Thyroid gland (tissue), 4 donors: ENCODE measurements at regions not wholly inside any gene's neighbourhood (a gene's known extent, or its start where the extent isn't known, plus 50 kb on each side); places are given as distances from the start of the nearest gene placed in this dataset.
A peak's percentile ranks its signal among the peaks of the same experiment; 100 is the strongest.

Experiments
- DNase-seq, 2 donors: peaks; one replicate each; pipeline ENCODE4 v3.0.0-alpha.2; 2019
- H3K27ac ChIP-seq, 3 donors: fragments of 200-600 bp; sonication (generic); 1 replicate in 2 of 3; 2 replicates in 1 of 3; pipeline ENCODE4 v1.5.1; 2016 to 2019; ENCODE audit warnings: mild to moderate bottlenecking in 1 of 3, moderate library complexity in 1 of 3
- H3K27me3 ChIP-seq: fragments of 200-600 bp; sonication (generic); one replicate; pipeline ENCODE4 v1.5.1; 2019
- H3K36me3 ChIP-seq, 2 donors: fragments of 200-600 bp; sonication (generic); one replicate each; pipeline ENCODE4 v1.5.1; 2016 to 2019
- H3K4me1 ChIP-seq, 2 donors: fragments of 200-600 bp; sonication (generic); one replicate each; pipeline ENCODE4 v1.5.1; 2017 to 2019
- H3K4me3 ChIP-seq, 3 donors: fragments of 200-600 bp; sonication (generic); replicated peaks in 1 of 3; 1 replicate in 2 of 3; 2 replicates in 1 of 3; pipeline ENCODE4 v1.5.1; 2016; ENCODE audit warnings: mild to moderate bottlenecking in 1 of 3
- H3K9me3 ChIP-seq: fragments of 200-600 bp; sonication (generic); one replicate; pipeline ENCODE4 v1.5.1; 2017
- CTCF ChIP-seq, 6 experiments: fragments of 200-600 bp in 3 of 6; fragments of 450-650 bp in 3 of 6; sonication (generic) in 3 of 6; IDR thresholded peaks; one replicate each; pipeline ENCODE4 v1.5.1; 2016 to 2019; ENCODE audit warnings: antibody characterized with exemption in 6 of 6, mild to moderate bottlenecking in 2 of 6, inconsistent platforms in 1 of 6, moderate library complexity in 1 of 6
- POLR2A ChIP-seq, 2 donors: fragments of 450-650 bp; IDR thresholded peaks; one replicate each; pipeline ENCODE4 v1.6.1; 2017; ENCODE audit warnings: antibody characterized with exemption in 2 of 2, mild to moderate bottlenecking in 2 of 2, moderate library complexity in 1 of 2
- WGBS, 2 donors: methylation state at CpG; one replicate each; pipeline ENCODE4 v1.1.5; 2017; 5-methylcytosine and 5-hydroxymethylcytosine counted together
- intact Hi-C: fragments of 100-400 bp; cut with DNase I; formaldehyde crosslinking; loops from one replicate; pipeline ENCODE4 v1.15.1; 2023

- 83 to 87% methylated on average over 3 of the region's 3 CpGs for WGBS, 2 donors
- no peaks in the 10 kb centered on the region for H3K36me3 ChIP-seq
- H3K4me3 ChIP-seq = no peak overlapping the region
- H3K27me3 ChIP-seq = no peaks in the 10 kb centered on the region
- no peaks in the 10 kb centered on the region for H3K9me3 ChIP-seq
- no peak for DNase-seq
- H3K4me1 ChIP-seq = peaks cover 0 to 5% of the 10 kb centered on the region in 2 donors
- H3K27ac ChIP-seq = no peak overlapping the region
- intact Hi-C loops = no loop called here
- TF ChIP-seq POLR2A (IDR thresholded peaks at IDR 0.05) (no peak), CTCF (IDR thresholded peaks at IDR 0.05) (peak in 1 of 6 experiments; percentile 6)
These were observed 463.5 kb downstream of the RAP2B start for GRCh38 chr3:153625506-153625905.

- 81 to 91% methylated on average over 2 of the region's 2 CpGs for WGBS, 2 donors
- Histone ChIP-seq H3K36me3 (no peaks in the 10 kb centered on the region), H3K9me3 (no peaks in the 10 kb centered on the region), H3K27me3 (no peaks in the 10 kb centered on the region), H3K4me1 (peaks cover 0 to 5% of the 10 kb centered on the region in 2 donors), H3K27ac (no peak overlapping the region), H3K4me3 (no peak overlapping the region)
- intact Hi-C loops = no loop called here
- no peak for DNase-seq
- TF ChIP-seq POLR2A (IDR thresholded peaks at IDR 0.05) (no peak), CTCF (IDR thresholded peaks at IDR 0.05) (no peak)
These were observed 464.1 kb downstream of the RAP2B start for GRCh38 chr3:153626158-153626557.

GRCh38 chr3:153628591-153628990 is 466.6 kb downstream of the RAP2B start:
- WGBS, 2 donors = 65 to 72% methylated on average over 4 of the region's 4 CpGs
- H3K4me1 ChIP-seq = no peaks in the 10 kb centered on the region

GRCh38 chr3:153629148-153629547 is 467.1 kb downstream of the RAP2B start:
- TF ChIP-seq CTCF (IDR thresholded peaks at IDR 0.05) (no peak), POLR2A (IDR thresholded peaks at IDR 0.05) (no peak)
- H3K4me1 ChIP-seq = no peaks in the 10 kb centered on the region
- 91 to 93% methylated on average over 2 of the region's 2 CpGs for whole genome bisulfite sequencing, 2 donors
- H3K36me3 ChIP-seq = no peaks in the 10 kb centered on the region
- H3K9me3 ChIP-seq = no peaks in the 10 kb centered on the region
- no peak overlapping the region for H3K27ac ChIP-seq
- H3K27me3 ChIP-seq = no peaks in the 10 kb centered on the region
- intact Hi-C loops = no loop called here
- no peak overlapping the region for H3K4me3 ChIP-seq
- DNase-seq = no peak

More at GRCh38 chr3:153628591-153628990, 466.6 kb downstream of the RAP2B start:
- intact Hi-C loops = no loop called here
- H3K9me3 ChIP-seq = no peaks in the 10 kb centered on the region
- no peak overlapping the region for H3K4me3 ChIP-seq
- TF ChIP-seq CTCF (IDR thresholded peaks at IDR 0.05) (no peak), POLR2A (IDR thresholded peaks at IDR 0.05) (no peak)
- H3K36me3 ChIP-seq = no peaks in the 10 kb centered on the region
- H3K27ac ChIP-seq = no peak overlapping the region
- DNase-seq = no peak
- H3K27me3 ChIP-seq = no peaks in the 10 kb centered on the region

GRCh38 chr3:153631102-153631501 is 469.1 kb downstream of the RAP2B start:
- Histone ChIP-seq H3K27ac (no peak overlapping the region), H3K36me3 (no peaks in the 10 kb centered on the region), H3K27me3 (no peaks in the 10 kb centered on the region), H3K4me3 (no peak overlapping the region), H3K9me3 (no peaks in the 10 kb centered on the region), H3K4me1 (no peaks in the 10 kb centered on the region)
- intact Hi-C loops = no loop called here
- no peak for DNase-seq
- WGBS, 2 donors = 93 to 96% methylated on average over 2 of the region's 2 CpGs
- TF ChIP-seq CTCF (IDR thresholded peaks at IDR 0.05) (no peak), POLR2A (IDR thresholded peaks at IDR 0.05) (no peak)
